WERI-Rb-1 (cell line): ENCODE measurements at regions not wholly inside any gene's neighbourhood (a gene's known extent, or its start where the extent isn't known, plus 50 kb on each side); places are given as distances from the start of the nearest gene placed in this dataset.
A peak's percentile ranks its signal among the peaks of the same experiment; 100 is the strongest.

Experiments used
- DNase-seq: peaks from one replicate; pipeline ENCODE4 v3.0.0-alpha.2; 2020
- H3K27ac ChIP-seq: fragments of 250-450 bp; sonication (Bioruptor Pico); 2 replicates; pipeline ENCODE4 v1.5.1; 2020; ENCODE audit warnings: mild to moderate bottlenecking, moderate library complexity
- H3K27me3 ChIP-seq: fragments of 250-450 bp; sonication (Bioruptor Pico); 2 replicates; pipeline ENCODE4 v1.5.1; 2021; ENCODE audit warnings: mild to moderate bottlenecking, low read depth, moderate library complexity; ENCODE audit not compliant: insufficient read depth, severe bottlenecking
- H3K36me3 ChIP-seq: fragments of 250-450 bp; sonication (Bioruptor Pico); 2 replicates; pipeline ENCODE4 v1.5.1; 2020; ENCODE audit warnings: mild to moderate bottlenecking, moderate library complexity
- H3K4me3 ChIP-seq: 2 replicates; pipeline ENCODE4 v1.5.1; 2011; ENCODE audit warnings: low read depth, mild to moderate bottlenecking, control low read depth, low read length
- H3K9me3 ChIP-seq: fragments of 250-450 bp; sonication (Bioruptor Pico); 2 replicates; pipeline ENCODE4 v1.5.1; 2021; ENCODE audit warnings: mild to moderate bottlenecking, moderate library complexity; ENCODE audit not compliant: severe bottlenecking
- CTCF ChIP-seq: IDR thresholded peaks from 2 replicates; pipeline ENCODE4 v1.5.1; 2011; ENCODE audit warnings: low read depth, mild to moderate bottlenecking, control low read depth, inconsistent platforms, low read length

GRCh38 chr10:108784534-108784933, 1138.8 kb downstream of the XPNPEP1 start:
- no peaks in the 10 kb centered on the region for H3K36me3 ChIP-seq
- H3K4me3 ChIP-seq = no peak overlapping the region
- H3K9me3 ChIP-seq = peaks cover 4% of the 10 kb centered on the region
- H3K27ac ChIP-seq = no peak overlapping the region
- no peak for DNase-seq
- no peak for TF ChIP-seq CTCF
- no peaks in the 10 kb centered on the region for H3K27me3 ChIP-seq

DNA sequence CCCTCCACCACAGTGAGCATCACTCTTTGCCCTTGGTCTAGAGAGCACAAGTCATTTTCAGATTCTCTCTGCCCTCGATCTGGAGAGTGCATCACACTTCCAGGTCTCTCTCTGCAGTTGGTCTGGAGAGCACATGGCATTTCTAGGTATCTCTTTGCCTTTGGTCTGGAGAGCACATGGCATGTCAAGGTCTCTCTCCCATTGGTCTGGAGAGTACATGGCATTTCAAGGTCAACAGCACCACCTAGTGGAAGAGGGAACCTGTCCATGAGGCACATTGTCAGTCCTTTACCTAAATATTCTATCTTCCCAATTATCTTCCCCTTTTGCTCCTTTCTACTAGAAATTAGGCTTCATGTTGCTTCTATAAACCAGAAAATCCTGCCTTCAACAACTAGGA, 1139.4 kb downstream of the XPNPEP1 start:
- DNase-seq = peak; percentile 78
- peak; percentile 77 for TF ChIP-seq CTCF
- Histone ChIP-seq H3K27me3 (no peaks in the 10 kb centered on the region), H3K36me3 (no peaks in the 10 kb centered on the region), H3K4me3 (no peak overlapping the region), H3K27ac (no peak overlapping the region), H3K9me3 (peaks cover 4% of the 10 kb centered on the region)

DNA sequence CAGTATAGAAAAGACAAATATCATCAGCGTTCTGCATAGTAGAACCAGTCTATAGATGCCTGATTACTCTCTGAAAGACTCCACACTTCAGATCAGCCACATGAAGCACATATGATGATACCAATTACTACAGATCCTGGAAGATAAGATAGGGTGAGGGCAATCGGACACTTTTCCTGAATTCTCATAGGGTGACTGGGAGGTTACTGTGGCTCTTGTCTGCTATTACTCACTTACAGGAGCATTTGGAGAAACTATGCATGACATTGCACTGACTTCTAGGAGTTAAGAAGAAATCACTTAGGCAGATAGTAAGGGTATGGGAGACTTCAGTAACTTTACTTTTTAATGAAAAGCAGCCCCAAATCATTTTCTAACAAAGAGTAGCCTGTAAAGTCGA, 1140.9 kb downstream of the XPNPEP1 start:
- TF ChIP-seq CTCF = no peak
- Histone ChIP-seq H3K36me3 (no peaks in the 10 kb centered on the region), H3K4me3 (no peak overlapping the region), H3K9me3 (peaks cover 4% of the 10 kb centered on the region), H3K27me3 (no peaks in the 10 kb centered on the region), H3K27ac (no peak overlapping the region)
- DNase-seq = no peak

- Histone ChIP-seq H3K4me3 (no peak overlapping the region), H3K27me3 (no peaks in the 10 kb centered on the region), H3K9me3 (peaks cover 2% of the 10 kb centered on the region), H3K36me3 (no peaks in the 10 kb centered on the region), H3K27ac (no peak overlapping the region)
- TF ChIP-seq CTCF = no peak
- DNase-seq = no peak
These were observed 1143.8 kb downstream of the XPNPEP1 start for GRCh38 chr10:108779501-108779900.

DNA sequence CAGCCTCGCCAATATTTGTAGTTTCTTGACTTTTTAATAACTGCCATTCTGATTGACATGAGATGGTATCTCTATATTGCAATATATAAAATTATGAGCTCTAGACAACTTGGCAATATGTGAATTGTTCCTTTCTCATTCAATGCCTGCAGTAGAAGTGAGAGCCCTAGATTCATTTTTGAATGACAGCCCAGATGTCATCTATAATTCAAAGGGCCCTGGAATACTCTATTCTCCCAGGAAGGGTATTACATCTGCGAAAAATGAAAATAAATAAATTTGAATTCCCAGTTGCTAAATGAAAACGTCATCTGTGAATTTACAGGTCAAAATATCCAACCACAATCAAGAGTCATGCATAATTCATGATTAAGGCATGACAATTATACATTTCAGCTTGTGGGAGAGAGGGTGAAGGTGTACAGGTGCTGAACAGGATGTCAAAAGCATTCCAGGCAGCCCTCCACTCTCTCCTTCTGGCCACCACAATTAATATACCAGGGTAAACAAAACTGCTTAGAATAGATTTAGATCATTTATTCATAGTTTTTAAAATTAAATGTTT, 1147.3 kb downstream of the XPNPEP1 start:
- H3K36me3 ChIP-seq = no peaks in the 10 kb centered on the region
- no peak overlapping the region for H3K27ac ChIP-seq
- H3K4me3 ChIP-seq = no peak overlapping the region
- no peaks in the 10 kb centered on the region for H3K9me3 ChIP-seq
- no peak for DNase-seq
- no peak for TF ChIP-seq CTCF
- no peaks in the 10 kb centered on the region for H3K27me3 ChIP-seq

DNA sequence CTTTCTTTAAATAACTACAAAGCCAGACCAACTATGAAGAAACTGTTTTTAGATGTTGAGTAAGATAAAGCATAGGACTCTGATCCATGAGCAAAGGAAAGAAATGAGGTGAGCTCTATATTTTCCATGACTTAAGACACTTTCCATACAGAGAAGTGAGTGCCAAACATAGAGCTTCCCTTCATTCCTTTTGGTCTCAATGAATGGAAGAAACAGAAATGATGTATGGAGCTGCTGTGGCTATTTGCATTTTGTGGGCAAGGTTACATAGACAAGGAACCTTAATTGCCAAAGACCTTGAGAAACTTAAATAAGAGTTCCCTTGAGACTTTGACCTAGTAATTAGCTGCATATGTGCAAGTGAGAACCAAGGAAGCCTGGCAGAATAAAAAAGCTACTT, 1152.2 kb downstream of the XPNPEP1 start:
- TF ChIP-seq CTCF = no peak
- H3K4me3 ChIP-seq = no peak overlapping the region
- H3K9me3 ChIP-seq = no peaks in the 10 kb centered on the region
- H3K27me3 ChIP-seq = no peaks in the 10 kb centered on the region
- no peak for DNase-seq
- no peaks in the 10 kb centered on the region for H3K36me3 ChIP-seq
- no peak overlapping the region for H3K27ac ChIP-seq
